Panc1 (cell line): ENCODE measurements at regions not wholly inside any gene's neighbourhood (a gene's known extent, or its start where the extent isn't known, plus 50 kb on each side); places are given as distances from the start of the nearest gene placed in this dataset.

Source experiments
- ATAC-seq: fragments of 200-7000 bp; cut with Tn5 transposase; 2 replicates; pipeline ENCODE4 v1.9.1; 2020; ENCODE audit warnings: mild to moderate bottlenecking, moderate library complexity
- BruUV-seq: library from RNA; stranded (reverse); fragments of 400-500 nt; replicated peaks from 2 replicates; lab custom pipeline; 2021; lab: Mats Ljungman, UMichigan
- CTCF ChIA-PET: fragments of 300-600 bp; sonication (Branson Sonifier 250); formaldehyde crosslinking; loops from one replicate; lab custom pipeline; 2022; ENCODE audit warnings: antibody characterized with exemption; lab: Charles Lee
- POLR2A ChIA-PET: fragments of 300-600 bp; sonication (Branson Sonifier 250); formaldehyde crosslinking; loops from one replicate; lab custom pipeline; 2022; ENCODE audit warnings: antibody characterized with exemption; lab: Charles Lee
- DNase-seq: peaks from one replicate; pipeline ENCODE4 v3.0.0-alpha.2; 2010; ENCODE audit warnings: low read depth, low spot score
- H3K27ac ChIP-seq: 2 replicates; pipeline ENCODE4 v1.5.1; 2011; ENCODE audit warnings: mild to moderate bottlenecking, low read length, inconsistent platforms
- H3K27me3 ChIP-seq: fragments of 200-500 bp; sonication (Bioruptor generic); 2 replicates; pipeline ENCODE4 v1.6.0; 2014; ENCODE audit warnings: low read length, inconsistent platforms; ENCODE audit not compliant: control insufficient read depth, insufficient read depth
- H3K36me3 ChIP-seq: fragments of 200-500 bp; sonication (Bioruptor generic); 2 replicates; pipeline ENCODE4 v1.5.1; 2014; ENCODE audit warnings: inconsistent platforms, mild to moderate bottlenecking, low read length, moderate library complexity; ENCODE audit not compliant: control insufficient read depth, insufficient read depth
- H3K4me1 ChIP-seq: 2 replicates; pipeline ENCODE4 v1.5.1; 2011; ENCODE audit warnings: inconsistent platforms, mild to moderate bottlenecking, low read length, moderate library complexity; ENCODE audit not compliant: control insufficient read depth, insufficient read depth
- H3K4me3 ChIP-seq, 2 experiments: 2 replicates each; pipeline ENCODE4 v1.5.1; 2011 to 2012; ENCODE audit warnings: low read depth in 2 of 2, low read length in 2 of 2, mild to moderate bottlenecking in 2 of 2, inconsistent platforms in 1 of 2, moderate library complexity in 1 of 2
- H3K9me3 ChIP-seq: fragments of 200-500 bp; sonication (Bioruptor generic); 2 replicates; pipeline ENCODE4 v1.5.1; 2014; ENCODE audit warnings: low read depth, mild to moderate bottlenecking, inconsistent platforms, low read length, moderate library complexity; ENCODE audit not compliant: control insufficient read depth, insufficient read depth
- POLR2AphosphoS5 ChIP-seq: IDR thresholded peaks from 2 replicates; pipeline ENCODE4 v1.6.1; 2012; ENCODE audit warnings: mild to moderate bottlenecking, low read depth, low read length, moderate library complexity
- SIN3A ChIP-seq: IDR thresholded peaks from 2 replicates; pipeline ENCODE4 v1.6.1; 2012; ENCODE audit warnings: low read depth, mild to moderate bottlenecking, low read length, moderate library complexity, borderline replicate concordance; ENCODE audit not compliant: insufficient read depth
- TCF7L2 ChIP-seq: IDR thresholded peaks from 2 replicates; pipeline ENCODE4 v1.6.1; 2011; ENCODE audit warnings: mild to moderate bottlenecking, low read depth, low read length, inconsistent platforms
- in situ Hi-C: cut with HindIII; loops from 2 replicates; pipeline ENCODE4 v1.10.0; 2016; ENCODE audit warnings: low sequenced_read_pairs, low pct_unique_long_range_greater_than_20kb
- intact Hi-C: fragments of 100-400 bp; cut with micrococcal nuclease; formaldehyde crosslinking; loops from one replicate; pipeline ENCODE4 v1.10.0; 2022; ENCODE audit not compliant: unreplicated experiment

- Histone ChIP-seq H3K27ac (no peak overlapping the region), H3K4me1 (no peaks in the 10 kb centered on the region), H3K27me3 (peaks cover 2% of the 10 kb centered on the region; the same call in 1 of the 2 replicates), H3K9me3 (no peaks in the 10 kb centered on the region), H3K4me3 (no peak overlapping the region), H3K36me3 (no peaks in the 10 kb centered on the region)
- DNase-seq (no peak), ATAC-seq (no peak)
- no TSS peak for BruUV-seq
- TF ChIP-seq SIN3A (no peak), POLR2AphosphoS5 (no peak), TCF7L2 (no peak)
- ChIA-PET CTCF (interaction anchor here (0.7 kb wide), 1 partner anchor 49 kb away, joined by 10 read pairs; no protein-coding TSS in a partner anchor), POLR2A (no interaction called here)
- in situ Hi-C loops (no loop called here), intact Hi-C loops (no loop called here)
Measured at GRCh38 chr5:36826694-36827093, 49.9 kb upstream of the NIPBL start.
